HG03521 (cell line): ENCODE measurements at regions not wholly inside any gene's neighbourhood (a gene's known extent, or its start where the extent isn't known, plus 50 kb on each side); places are given as distances from the start of the nearest gene placed in this dataset.
A peak's percentile ranks its signal among the peaks of the same experiment; 100 is the strongest.

Source experiments
- ATAC-seq: cut with Tn5 transposase; IDR thresholded peaks from one replicate; pipeline ENCODE4 v1.9.1; 2021; ENCODE audit warnings: mild to moderate bottlenecking, moderate library complexity; ENCODE audit not compliant: unreplicated experiment

DNA sequence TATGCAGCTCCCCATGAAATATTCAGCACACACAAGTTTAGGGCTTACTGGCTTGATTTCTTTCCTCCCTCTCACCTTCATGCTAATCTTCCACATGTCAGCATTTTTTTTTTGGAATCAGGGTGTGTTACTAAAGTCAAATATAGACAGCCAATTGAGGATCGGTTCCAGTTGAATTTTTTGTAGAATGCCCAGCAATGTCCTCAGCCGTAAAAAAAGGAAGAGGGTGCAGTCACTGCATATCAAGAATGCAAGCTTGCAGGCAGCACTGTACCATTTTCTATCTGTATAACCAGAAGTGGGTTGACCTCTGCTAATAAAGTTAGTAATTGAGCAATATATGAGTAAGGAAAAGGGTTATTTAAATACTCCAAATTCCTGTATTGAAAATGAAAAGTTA is 51.4 kb upstream of the CHMP2B start:
- ATAC-seq, result no peak

DNA sequence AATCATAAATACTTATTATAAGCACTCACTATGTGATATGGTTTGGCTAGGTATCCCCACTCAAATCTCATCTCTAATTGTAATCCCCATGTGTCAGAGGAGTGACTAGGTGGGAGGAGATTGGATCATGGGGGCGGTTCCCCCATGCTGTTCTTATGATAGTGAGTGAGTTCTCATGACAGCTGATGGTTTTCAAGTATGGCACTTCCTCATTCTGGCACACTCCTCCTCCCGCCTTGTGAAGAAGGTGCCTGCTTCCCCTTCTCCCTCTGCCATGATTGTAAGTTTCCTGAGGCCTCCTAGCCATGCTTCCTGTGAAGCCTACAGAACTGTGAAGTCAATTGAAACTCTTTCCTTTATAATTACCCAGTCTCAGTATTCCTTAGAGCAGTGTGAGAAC is 53.3 kb upstream of the CHMP2B start:
- no peak for ATAC-seq

DNA sequence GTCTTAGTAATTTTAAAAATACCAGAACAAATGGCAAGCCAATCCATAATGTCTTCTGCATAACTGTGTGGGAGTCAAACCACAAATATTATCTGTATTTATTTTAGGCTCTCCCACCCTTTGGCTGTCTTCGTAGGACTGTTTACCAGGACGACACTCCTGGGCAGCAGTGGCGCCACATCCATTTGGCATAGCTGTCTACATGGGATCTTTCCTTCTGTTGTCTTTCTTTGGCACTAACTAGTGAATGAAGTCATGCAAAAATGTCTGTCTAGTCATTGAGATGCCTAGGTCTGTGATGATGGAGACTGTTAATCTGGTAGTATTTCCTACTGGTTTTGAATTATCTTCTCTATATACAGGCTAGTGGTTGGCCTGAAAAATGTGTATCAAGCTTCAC is 54.0 kb upstream of the CHMP2B start:
- no peak for ATAC-seq

DNA sequence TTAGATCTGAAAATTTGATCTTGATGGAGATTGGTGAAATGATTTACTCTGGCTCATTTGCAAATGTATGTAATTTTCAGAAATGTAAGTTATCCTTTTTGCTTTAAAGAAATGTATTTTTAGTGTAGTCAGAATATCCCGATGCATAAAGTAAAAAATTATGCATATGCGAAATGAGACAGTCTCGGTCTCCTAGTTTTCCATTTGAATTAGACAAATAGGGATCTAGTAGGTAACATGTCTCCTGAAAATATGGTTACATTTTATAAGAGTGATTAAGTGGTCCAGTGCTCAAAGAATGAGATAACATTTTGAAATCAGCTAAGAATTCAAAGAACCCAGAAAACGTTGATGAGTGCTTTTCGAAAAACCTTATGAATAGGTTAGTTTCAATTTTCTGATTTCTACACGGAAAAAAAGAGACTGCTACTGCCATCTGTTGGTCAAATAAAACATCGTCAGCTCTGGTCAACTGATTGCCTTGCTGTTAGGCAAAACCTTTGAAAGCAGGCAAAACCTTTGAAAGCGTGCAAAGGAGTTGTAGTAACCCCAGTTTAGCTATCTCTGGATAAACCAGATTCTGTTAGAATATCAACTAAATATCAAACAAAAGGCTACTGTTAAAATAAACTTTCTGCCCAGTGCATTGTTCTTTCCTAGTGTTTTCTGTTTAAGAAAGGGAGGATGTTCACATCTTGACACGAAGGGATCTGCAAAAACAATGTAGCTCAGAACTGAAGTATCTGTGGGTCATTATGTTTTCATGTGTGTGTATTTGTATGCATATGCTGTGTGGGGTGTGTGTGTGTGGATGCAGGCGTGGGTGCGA is 59.3 kb upstream of the CHMP2B start:
- ATAC-seq, result peak; percentile 78

DNA sequence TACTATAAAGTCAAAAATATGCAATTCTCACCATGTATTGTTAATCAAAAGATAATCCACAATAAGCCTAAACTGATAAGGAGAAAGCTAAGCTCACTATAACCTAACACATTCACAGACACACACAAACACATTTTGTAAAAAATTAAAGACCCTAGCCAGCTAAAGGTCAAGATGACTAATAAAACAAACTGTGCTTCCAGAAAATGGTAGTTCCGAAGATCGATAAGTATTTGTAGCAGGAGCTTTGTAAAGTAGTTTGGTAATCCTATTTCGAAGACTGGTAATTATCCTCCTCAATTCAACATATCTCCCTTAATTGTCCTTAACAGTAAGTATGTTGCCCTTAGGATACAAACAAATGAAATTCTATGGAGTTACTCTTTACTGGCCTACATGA is 62.9 kb upstream of the CHMP2B start:
- no peak for ATAC-seq

DNA sequence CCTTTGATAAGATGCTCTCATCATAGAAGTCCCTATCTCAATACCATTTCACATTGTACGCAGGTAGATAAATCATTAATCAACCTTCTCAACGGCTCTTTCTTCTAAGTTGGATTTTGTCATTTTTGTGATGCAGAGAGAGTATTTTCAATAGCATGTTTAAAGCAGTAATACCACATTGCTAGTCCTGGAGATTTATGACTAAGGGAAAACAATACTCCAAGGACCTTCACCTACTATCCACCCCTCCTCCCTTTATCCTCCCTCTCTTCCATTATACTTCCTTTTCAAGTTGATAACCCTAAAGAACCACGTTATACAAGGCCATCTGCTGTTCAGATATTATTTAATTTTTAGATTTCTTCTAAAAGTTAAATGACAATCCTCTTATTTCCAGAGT is 65.3 kb upstream of the CHMP2B start:
- ATAC-seq, result no peak

DNA sequence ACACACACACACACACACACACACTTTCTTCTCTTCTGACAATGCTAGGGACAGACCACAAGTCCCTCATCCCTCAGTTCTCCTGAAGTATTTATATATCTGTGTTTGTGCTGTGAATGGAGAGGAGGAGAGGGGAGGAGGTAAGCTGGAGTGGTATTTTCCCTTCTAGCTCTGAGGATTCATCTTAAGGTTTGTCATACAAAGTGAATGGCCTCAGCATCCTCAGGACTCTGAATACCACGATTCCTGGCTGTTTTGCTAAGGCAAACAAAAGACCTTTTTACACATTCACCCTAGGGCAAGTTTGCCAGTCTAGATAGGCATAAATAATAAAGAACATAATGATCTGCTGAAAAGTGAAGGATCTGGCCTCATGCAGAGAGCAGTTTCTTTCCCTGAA is 65.7 kb upstream of the CHMP2B start:
- no peak for ATAC-seq

DNA sequence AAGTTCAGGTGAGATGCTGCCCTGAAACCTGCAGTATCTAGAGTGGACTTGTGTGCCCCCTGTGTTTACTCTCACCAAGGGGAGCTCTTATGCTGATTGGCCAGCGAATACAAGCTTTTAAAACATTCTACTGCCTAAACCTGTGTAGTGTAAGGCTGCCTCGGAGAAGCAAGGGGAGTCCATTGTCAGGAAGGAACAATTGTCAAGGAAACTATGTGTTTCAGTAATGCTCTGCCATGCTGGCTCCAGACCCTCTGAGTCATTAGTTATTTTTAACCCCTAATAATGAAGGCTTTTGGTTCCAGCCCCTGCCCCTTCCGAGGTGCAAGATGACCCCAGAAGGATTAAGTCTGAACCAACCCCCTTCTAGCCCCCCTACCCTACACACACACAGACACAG is 66.1 kb upstream of the CHMP2B start:
- no peak for ATAC-seq

DNA sequence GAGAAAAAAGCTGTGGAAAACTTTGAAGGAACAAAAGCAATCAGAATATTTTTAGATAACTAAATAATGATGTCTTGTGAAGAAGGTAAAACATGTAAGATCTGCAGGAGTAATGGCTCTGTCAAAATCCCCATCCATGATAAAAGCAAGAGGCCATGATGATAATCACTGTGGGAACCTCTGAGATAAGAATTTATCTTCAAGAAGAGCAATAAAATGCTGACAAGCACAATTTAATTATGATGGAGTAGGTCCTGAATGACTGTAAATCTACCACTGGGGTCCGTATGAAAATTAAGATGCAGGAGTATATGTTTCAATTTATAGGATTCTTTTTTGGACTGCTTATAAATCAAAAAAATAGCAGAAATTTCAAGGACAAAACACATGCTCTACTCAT is 68.3 kb upstream of the CHMP2B start:
- ATAC-seq, result no peak

DNA sequence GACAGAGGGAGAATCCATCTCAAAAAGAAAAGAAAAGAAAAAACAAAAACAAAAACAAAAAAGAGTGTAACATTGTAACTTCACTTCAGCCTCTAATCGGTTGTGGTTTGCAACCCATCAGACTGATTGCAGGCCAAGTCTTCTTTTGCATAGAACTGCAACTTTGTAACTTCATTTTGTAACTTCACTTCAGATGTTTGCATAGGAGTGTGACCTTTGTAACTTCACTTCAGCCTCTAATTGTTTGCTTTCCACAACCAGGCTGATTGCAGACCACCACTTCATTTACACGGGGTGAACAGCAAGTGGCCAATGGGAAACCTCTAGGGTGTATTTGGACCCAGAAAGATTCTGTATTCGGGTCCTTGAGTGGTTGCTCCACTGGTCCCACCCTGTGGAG is 79.1 kb upstream of the CHMP2B start:
- ATAC-seq, result no peak

DNA sequence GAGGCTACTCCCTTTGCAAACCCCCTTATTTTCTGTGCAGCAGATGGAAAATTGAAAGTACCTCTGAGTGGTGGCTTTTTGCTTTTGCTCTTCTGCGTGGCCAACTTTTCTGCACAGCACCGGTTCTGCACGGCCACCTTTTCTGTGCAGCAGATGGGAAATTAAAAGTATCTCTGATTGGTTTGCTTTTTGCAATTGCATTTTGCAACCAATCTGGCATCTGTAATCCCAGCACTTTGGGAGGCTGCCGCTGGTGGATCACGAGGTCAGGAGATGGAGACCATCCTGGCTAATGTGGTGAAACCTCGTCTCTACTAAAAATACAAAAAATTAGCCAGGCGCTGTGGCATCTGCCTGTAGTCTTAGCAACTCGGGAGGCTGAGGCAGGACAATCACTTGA is 79.5 kb upstream of the CHMP2B start:
- no peak for ATAC-seq

DNA sequence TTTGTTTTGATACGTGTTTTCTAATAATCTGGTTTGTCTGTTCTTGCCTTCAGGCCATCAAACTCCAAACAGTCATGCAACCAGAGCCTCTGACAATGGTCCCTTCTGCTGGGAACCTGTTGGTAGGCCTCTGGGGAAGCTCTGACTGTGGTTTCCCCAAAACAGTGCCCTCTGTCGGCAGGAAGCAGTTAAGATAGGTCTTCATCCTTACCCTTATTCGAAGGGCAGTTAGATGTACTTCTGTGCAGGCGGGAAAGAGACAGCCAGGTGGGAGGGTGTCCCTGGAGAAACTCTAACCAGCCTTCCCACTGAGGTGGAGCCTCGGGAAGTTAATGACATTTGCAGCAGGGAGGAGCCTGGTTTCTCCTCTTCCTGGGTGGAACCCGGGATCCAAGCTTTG is 81.6 kb upstream of the CHMP2B start:
- peak; percentile 67 for ATAC-seq

DNA sequence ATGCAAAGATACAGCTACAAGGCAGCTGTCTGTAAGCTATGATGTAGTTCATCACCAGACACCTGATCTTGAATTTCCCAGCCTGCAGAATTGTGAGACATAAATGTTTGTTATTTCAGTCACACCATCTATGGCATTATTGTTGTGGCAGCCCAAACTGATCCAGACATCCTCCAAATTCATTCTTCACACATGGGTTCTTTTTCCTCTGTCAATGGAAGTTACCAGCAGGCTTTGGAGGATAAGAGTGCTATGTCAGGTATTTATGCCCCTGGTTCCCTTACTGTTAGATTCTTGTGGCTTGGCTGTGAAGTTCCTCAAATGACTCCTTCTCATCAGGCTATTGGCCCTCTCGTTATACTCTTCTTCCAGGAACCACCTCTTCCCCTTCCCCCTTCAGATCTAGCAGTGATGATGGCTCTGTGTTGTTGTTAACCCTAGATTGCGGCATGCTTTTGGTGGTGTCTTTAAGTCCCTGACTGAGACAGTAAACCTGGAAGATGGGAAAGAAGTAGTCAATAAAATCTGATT is 91.0 kb upstream of the CHMP2B start:
- ATAC-seq, result no peak

DNA sequence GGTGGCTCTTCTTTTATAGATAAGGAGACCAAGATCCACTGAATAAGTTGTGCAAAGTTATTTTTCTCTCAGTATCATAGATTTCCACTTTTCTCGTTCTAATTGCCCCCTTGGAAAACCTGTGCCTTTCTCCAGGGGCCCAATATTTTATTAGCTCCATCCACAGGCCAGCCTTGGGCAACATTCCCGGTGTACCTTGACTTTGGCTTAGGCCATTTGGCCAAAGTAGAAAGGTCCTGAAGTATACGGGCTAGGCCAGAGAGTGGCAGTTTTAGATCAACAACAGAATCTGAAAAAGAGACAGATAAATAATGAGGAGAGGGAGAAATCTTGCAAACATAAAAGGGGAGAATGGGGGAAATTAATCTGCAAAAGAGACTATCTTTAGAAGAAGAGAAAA is 91.7 kb upstream of the CHMP2B start:
- no peak for ATAC-seq

DNA sequence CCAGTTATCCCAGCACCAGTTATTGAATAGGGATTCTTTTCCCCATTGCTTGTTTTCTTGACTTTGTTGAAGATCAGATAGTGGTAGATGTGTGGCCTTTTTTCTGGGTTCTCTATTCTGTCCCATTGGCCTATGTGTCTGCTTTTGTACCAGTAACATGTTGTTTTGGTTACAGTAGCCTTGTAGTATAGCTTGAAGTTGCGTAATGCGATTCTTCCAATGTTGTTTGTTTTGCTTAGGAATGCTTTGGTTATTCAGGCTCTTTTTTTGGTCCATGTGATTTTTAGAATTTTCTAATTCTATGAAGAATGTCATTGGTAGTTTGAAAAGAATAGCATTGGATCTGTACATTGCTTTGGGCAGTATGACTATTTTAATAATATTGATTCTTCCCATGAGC is 94.3 kb upstream of the CHMP2B start:
- ATAC-seq, result no peak

DNA sequence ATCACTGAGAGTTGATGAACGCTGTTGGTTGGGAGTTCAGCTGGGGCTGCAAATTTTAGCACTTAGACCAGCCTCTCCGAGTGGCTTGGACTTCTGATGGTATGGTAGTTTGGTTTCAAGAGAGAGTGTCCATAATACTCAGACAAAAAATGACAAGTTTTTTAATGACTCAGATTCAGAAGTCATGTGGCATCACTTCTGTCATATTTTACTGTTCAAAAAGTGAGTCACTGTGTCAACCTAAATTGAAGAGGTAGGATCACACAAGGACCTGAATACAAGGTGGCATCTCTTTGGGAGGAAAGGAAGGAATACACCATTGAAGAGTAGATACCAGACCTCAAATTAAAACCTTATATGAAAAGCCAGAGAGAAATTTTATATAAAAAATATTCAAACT is 99.1 kb upstream of the CHMP2B start:
- ATAC-seq, result no peak

DNA sequence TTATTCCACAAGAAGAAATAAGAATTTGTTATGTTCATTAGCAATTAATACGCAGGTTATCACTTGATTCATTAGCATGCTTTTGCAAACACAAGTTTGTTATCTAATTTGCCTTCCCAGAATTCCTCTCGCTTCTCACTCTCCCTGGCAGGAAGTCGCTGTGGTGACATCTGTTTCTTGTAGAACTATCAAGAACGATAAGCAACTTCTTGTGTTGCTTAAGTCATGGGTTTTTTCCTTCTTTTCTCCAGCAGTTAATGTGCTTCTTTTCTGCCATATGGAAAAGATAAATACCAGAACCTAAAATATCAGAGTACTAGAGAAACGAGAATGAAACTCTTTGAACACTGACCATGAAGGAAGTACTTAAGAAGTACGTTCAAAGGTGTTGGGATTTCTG is 99.8 kb upstream of the CHMP2B start:
- ATAC-seq, result no peak

DNA sequence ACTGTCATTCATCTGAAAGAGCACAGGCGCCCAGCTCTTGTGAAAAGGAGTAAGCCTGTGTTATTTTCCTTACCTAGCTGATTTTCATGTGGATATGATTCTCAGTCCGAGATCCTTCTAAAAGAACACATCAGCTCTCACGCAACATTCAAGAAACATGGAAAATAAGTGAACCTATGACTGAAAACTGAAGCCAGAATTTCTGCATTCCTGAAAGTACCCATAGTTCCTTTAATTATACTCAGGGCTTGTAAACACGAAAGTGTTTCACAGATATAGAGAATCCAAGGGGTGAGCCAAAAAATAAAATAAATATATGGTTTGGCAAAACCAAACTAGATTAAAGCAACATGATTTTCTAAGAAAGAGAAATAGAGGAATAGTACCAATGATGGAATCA is 100.8 kb upstream of the CHMP2B start:
- no peak for ATAC-seq

DNA sequence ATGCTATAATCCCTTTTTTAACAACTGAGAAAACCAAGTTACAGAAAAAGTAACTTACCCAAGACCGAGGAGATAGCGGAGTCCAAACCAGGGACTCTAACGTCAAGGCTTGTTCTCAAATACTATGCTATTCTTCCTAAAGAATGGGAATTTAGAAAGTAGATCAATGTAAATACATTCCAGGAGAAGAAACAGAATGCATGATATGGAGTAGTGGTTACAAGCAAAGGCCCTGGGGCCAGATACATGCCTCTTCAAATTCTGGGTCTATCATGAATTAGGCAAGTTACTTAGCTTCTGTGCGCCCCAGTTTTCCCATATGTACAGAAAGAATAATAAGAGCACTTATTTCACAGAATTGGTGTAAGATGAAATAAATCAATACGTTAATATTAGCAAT is 102.0 kb upstream of the CHMP2B start:
- ATAC-seq, result no peak

DNA sequence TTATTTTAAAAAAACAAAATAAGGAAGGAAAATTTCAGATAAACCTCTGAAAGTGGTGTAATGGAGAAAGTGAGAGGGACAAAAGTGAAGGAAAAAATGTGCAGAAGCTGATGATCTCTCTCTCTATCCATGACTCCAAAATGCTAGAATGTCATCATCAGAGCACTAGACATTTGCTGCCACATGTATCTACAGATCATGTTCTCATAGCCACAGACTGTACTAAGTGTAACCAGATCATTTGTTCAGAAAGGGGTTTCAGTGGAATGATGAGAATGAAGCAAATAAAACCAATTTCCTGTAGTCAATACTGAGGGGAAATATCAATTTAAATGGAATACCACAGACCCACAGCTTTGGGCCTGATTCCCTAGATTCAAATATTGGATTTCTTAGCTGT is 104.3 kb upstream of the CHMP2B start:
- ATAC-seq, result no peak

DNA sequence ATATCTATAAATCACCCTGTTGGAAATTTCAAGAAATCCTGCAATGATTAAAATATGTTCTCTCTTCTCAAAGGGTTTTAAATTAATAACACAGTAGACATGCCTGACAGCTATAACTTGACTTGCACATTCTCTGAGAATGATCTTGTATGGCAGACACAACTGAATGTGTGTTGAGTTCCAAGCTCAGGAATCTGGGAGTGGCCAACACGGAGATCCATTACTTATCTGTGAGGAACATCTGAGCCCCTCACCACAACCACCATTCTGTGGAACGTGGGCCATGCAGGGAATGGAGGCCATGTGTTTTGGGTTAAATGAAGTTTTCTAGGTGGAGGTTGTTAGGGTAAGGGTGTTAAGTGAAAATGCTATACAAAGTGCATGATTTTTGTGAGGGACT is 105.3 kb upstream of the CHMP2B start:
- no peak for ATAC-seq

DNA sequence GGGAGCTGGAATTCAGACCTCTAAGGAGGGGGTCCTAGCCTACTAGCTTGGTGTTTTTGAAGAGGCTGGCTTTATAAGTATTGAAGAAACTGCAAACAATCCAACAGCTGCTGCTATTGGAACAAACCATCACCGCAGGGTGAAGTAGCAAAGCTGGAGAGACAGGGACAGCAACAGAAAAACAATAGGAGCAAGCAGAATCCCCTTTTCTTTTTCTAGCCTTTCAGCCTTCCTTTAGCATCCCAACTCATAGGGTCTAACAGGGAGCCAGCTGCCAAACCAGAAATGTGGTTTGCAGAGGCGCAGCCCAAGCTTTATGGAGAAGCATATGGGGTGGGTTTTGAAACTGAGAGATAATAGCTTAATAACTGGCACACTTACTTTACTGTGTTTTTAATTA is 106.2 kb upstream of the CHMP2B start:
- no peak for ATAC-seq

DNA sequence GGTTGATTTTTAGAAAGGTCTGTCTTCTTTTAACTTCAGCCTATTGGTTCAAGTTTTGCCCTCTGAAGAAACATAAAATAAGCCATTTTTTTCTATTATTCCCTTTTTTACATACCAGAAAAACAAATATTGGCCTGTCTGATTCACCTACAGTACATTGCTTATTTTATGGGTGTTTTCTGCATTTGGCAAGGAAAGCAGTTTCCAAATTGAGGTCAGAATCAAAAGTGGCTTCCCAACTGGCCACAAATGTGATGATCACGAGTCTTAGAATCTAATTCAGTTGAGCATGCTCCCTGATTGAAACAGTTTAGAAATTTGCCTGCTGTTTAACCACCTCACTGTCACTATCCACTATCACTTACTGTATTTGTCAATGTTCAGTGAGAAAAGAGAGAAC is 106.9 kb upstream of the CHMP2B start:
- ATAC-seq, result no peak
